ENCODE measurements at regions not wholly inside any gene's neighbourhood (a gene's known extent, or its start where the extent isn't known, plus 50 kb on each side); places are given as distances from the start of the nearest gene placed in this dataset.

GRCh38 chr4:117324851-117325491 is 239.6 kb upstream of the TRAM1L1 start:
- peak; percentile 86 for DNase-seq (ENCODE audit: low read depth, low spot score)

GRCh38 chr4:117326091-117326490 is 240.7 kb upstream of the TRAM1L1 start:
- peak overlapping the region; percentile 79 for H3K27ac ChIP-seq
- DNase-seq (ENCODE audit: low read depth, low spot score): no peak

More at GRCh38 chr4:117324851-117325491, 239.6 kb upstream of the TRAM1L1 start:
- H3K27ac ChIP-seq: peak overlapping the region; percentile 79

- no peak for DNase-seq (ENCODE audit: low read depth, low spot score)
- H3K27ac ChIP-seq: no peak overlapping the region
These were observed 242.1 kb upstream of the TRAM1L1 start for GRCh38 chr4:117327491-117327890.

GRCh38 chr4:117328333-117328732 is 243.0 kb upstream of the TRAM1L1 start:
- H3K27ac ChIP-seq: no peak overlapping the region
- no peak for DNase-seq (ENCODE audit: low read depth, low spot score)

- H3K27ac ChIP-seq: no peak overlapping the region
- no peak for DNase-seq (ENCODE audit: low read depth, low spot score)
These were observed 246.4 kb upstream of the TRAM1L1 start for GRCh38 chr4:117331817-117332216.

- DNase-seq (ENCODE audit: low read depth, low spot score): no peak
- H3K27ac ChIP-seq: no peak overlapping the region
These were observed 249.2 kb upstream of the TRAM1L1 start for GRCh38 chr4:117334451-117335188.

- DNase-seq (ENCODE audit: low read depth, low spot score): no peak
- no peak overlapping the region for H3K27ac ChIP-seq
These were observed 272.1 kb upstream of the TRAM1L1 start for GRCh38 chr4:117357437-117357836.

- no peak for DNase-seq (ENCODE audit: low read depth, low spot score)
- no peak overlapping the region for H3K27ac ChIP-seq
These were observed 272.5 kb upstream of the TRAM1L1 start for GRCh38 chr4:117357866-117358265.

- H3K27ac ChIP-seq: no peak overlapping the region
These were observed 285.7 kb upstream of the TRAM1L1 start for GRCh38 chr4:117370944-117371668.

GRCh38 chr4:117375101-117375500 is 289.7 kb upstream of the TRAM1L1 start:
- DNase-seq (ENCODE audit: low read depth, low spot score): no peak
- no peak overlapping the region for H3K27ac ChIP-seq

More at GRCh38 chr4:117370944-117371668, 285.7 kb upstream of the TRAM1L1 start:
- no peak for DNase-seq (ENCODE audit: low read depth, low spot score)

- H3K27ac ChIP-seq: no peak overlapping the region
- DNase-seq (ENCODE audit: low read depth, low spot score): no peak
These were observed 291.3 kb upstream of the TRAM1L1 start for GRCh38 chr4:117376692-117377091.

GRCh38 chr4:117378942-117379341 is 293.6 kb upstream of the TRAM1L1 start:
- no peak for DNase-seq (ENCODE audit: low read depth, low spot score)
- no peak overlapping the region for H3K27ac ChIP-seq

GRCh38 chr4:117383468-117383867 is 298.1 kb upstream of the TRAM1L1 start:
- no peak for DNase-seq (ENCODE audit: low read depth, low spot score)
- H3K27ac ChIP-seq: no peak overlapping the region

- DNase-seq (ENCODE audit: low read depth, low spot score): no peak
- no peak overlapping the region for H3K27ac ChIP-seq
These were observed 300.1 kb upstream of the TRAM1L1 start for GRCh38 chr4:117385526-117385925.

GRCh38 chr4:117387072-117387471 is 301.7 kb upstream of the TRAM1L1 start:
- DNase-seq (ENCODE audit: low read depth, low spot score): no peak
- H3K27ac ChIP-seq: no peak overlapping the region

GRCh38 chr4:117400039-117400835 is 314.9 kb upstream of the TRAM1L1 start:
- DNase-seq (ENCODE audit: low read depth, low spot score): no peak
- H3K27ac ChIP-seq: peak overlapping the region; percentile 30

- H3K27ac ChIP-seq: no peak overlapping the region
- no peak for DNase-seq (ENCODE audit: low read depth, low spot score)
These were observed 327.3 kb upstream of the TRAM1L1 start for GRCh38 chr4:117412661-117413060.

GRCh38 chr4:117417856-117418255 is 332.5 kb upstream of the TRAM1L1 start:
- no peak for DNase-seq (ENCODE audit: low read depth, low spot score)
- H3K27ac ChIP-seq: no peak overlapping the region

GRCh38 chr4:117420948-117421347 is 335.6 kb upstream of the TRAM1L1 start:
- no peak overlapping the region for H3K27ac ChIP-seq
- DNase-seq (ENCODE audit: low read depth, low spot score): no peak

GRCh38 chr4:117421706-117422105 is 336.3 kb upstream of the TRAM1L1 start:
- no peak overlapping the region for H3K27ac ChIP-seq
- DNase-seq (ENCODE audit: low read depth, low spot score): no peak

Data from epithelial cell of prostate (primary cell).